GM12875 (cell line): ENCODE measurements at regions not wholly inside any gene's neighbourhood (a gene's known extent, or its start where the extent isn't known, plus 50 kb on each side); places are given as distances from the start of the nearest gene placed in this dataset.
"Not testable (repeated sequence)": the region's sequence is repeated elsewhere in the genome, so short reads cannot be mapped to it uniquely, and the experiment has no call there.

ENCODE experiments used
- H3K4me3 ChIP-seq: one replicate; pipeline ENCODE4 v1.5.1; 2011; ENCODE audit warnings: low read depth, low read length, control low read depth
- TF ChIP-seq, protein P1 (sequence below): IDR thresholded peaks from 2 replicates; pipeline ENCODE4 v1.5.1; 2011; ENCODE audit warnings: low read depth, mild to moderate bottlenecking, control low read depth, inconsistent platforms, low read length, moderate library complexity, borderline replicate concordance; ENCODE audit not compliant: insufficient read depth

- TF ChIP-seq, protein P1, sequence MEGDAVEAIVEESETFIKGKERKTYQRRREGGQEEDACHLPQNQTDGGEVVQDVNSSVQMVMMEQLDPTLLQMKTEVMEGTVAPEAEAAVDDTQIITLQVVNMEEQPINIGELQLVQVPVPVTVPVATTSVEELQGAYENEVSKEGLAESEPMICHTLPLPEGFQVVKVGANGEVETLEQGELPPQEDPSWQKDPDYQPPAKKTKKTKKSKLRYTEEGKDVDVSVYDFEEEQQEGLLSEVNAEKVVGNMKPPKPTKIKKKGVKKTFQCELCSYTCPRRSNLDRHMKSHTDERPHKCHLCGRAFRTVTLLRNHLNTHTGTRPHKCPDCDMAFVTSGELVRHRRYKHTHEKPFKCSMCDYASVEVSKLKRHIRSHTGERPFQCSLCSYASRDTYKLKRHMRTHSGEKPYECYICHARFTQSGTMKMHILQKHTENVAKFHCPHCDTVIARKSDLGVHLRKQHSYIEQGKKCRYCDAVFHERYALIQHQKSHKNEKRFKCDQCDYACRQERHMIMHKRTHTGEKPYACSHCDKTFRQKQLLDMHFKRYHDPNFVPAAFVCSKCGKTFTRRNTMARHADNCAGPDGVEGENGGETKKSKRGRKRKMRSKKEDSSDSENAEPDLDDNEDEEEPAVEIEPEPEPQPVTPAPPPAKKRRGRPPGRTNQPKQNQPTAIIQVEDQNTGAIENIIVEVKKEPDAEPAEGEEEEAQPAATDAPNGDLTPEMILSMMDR: no peak
- H3K4me3 ChIP-seq: no peak overlapping the region
Measured at GRCh38 chr3:147269907-147270306, 136.4 kb downstream of the ZIC4 start.

DNA sequence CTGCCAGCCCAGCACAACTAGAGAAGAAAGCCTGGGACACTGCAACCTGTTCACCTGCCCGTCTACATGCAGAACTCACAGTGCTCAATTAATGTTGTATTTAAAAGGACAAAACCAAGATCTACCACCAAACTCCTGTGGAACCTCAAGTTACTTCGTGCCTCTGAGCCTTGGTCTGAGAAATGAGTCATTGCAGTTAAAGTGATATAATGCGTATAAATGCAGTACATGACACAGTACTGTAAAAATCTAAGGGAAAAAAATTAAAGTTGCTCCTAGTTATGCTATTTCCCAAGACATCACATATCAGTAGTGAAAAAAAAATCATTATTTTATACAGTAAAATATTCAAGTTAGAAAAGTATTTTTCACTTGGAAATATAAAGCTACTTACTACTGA, 138.9 kb downstream of the ZIC4 start:
- TF ChIP-seq, protein P1: no peak
- H3K4me3 ChIP-seq: no peak overlapping the region

DNA sequence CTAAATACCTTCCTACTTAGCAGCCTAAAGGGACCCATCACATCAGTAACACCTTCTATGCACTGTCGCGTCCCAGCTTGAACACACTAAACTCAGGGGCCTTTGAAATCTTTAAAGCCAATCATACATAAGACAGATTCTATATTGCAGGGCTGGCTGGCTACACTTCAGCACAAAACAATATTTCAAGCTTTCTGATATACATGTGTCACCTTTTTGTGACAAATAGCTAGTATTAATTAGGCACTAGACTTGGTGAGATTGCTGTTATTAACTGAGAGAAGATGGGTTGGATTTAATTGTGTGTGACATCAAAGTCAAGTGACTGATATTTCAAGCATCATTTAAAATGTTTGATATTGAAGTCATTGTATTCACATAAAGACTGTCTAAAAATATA, 148.4 kb downstream of the ZIC4 start:
- TF ChIP-seq, protein P1: no peak
- H3K4me3 ChIP-seq: no peak overlapping the region

DNA sequence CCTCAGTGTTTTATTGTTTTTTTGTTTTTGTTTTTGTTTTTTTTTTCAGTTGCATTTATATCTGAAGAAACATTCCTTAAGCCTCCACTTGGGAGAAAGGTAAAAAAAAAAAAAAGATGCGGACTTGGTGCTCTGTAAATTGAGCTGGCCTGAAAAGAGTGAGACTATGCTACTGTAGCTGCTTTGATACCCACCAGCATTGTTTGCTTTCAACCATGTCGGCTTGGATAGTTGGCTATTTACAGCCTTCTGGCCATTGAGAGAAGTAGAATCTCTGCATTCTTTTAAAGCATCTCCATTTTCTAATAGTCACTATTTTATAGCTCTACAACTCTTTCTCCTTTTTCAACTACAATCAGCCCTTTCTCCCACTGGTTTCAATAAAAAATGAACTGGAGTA, 149.6 kb downstream of the ZIC4 start:
- TF ChIP-seq, protein P1: no peak
- no peak overlapping the region for H3K4me3 ChIP-seq

GRCh38 chr3:147246906-147247305, 159.4 kb downstream of the ZIC4 start:
- TF ChIP-seq, protein P1: no peak
- no peak overlapping the region for H3K4me3 ChIP-seq

DNA sequence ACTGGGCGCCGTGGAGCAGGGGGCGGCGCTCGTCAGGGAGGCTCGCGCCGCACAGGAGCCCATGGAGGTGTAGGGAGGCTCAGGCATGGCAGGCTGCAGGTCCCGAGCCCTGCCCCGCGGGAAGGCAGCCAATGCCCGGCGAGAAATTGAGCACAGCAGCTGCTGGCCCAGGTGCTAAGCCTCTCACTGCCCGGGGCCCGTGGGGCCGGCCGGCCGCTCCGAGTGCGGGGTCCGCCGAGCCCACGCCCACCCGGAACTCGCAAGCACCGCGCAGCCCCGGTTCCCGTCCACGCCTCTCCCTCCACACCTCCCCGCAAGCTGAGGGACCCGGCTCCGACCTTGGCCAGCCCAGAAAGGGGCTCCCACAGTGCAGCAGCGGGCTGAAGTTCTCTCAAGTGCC, 160.7 kb downstream of the ZIC4 start:
- H3K4me3 ChIP-seq: not testable (repeated sequence)

DNA sequence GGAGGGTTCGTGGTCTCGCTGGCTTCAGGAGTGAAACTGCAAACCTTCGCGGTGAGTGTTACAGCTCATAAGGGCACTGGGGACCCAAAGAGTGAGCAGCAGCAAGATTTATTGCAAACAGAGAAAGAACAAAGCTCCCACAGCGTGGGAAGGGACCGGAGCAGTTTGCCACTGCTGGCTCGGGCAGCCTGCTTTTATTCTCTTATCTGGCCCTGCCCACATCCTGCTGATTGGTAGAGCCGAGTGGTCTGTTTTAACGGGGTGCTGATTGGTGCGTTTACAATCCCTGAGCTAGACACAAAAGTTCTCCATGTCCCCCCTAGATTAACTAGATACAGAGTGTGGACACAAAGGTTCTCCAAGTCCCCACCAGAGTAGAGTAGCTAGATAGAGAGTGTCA, 161.3 kb downstream of the ZIC4 start:
- H3K4me3 ChIP-seq: not testable (repeated sequence)

GRCh38 chr3:147244397-147244796, 161.9 kb downstream of the ZIC4 start:
- TF ChIP-seq, protein P1: no peak
- no peak overlapping the region for H3K4me3 ChIP-seq
